ENCODE measurements at regions not wholly inside any gene's neighbourhood (a gene's known extent, or its start where the extent isn't known, plus 50 kb on each side); places are given as distances from the start of the nearest gene placed in this dataset.

DNA sequence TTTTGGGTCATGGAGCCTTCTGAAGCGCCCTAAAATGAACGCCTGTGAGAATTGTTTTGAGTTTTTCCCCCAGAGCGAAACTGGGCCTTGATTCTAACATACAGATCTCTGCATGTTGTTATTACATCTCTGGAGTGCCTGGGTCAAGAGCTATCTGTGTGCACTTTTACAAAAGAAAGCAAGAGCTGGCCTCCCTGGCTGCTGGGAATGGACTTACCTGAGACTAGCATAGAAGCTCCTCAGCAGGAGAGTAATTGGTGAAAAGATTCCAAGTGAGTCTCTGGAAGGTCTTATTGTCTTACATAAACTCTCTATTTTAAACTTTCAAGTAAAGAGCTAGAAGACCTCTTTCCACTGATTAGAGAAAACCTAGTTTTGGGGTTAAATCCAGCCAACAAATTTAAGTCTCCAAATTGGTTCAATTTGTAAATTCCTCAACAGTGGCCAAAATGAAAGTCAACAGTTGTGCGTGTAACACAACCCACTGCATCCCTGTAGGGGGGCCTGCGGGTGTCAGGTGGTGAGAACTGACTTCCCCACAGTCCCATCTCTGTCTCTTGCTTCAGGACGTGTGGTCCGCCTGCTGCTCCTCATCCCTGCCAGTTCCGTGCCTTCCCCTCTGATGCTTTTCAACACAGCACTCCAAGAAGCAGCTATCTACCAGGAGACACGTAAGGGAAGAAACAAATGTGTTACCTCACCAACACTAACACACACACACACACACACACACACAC lies 206.1 kb downstream of the SH3BP4 start:
- DNase-seq (ENCODE audit: low read depth) = no peak
- H3K4me3 ChIP-seq (ENCODE audit: low read length) = no peak overlapping the region
- TF ChIP-seq, protein P1, sequence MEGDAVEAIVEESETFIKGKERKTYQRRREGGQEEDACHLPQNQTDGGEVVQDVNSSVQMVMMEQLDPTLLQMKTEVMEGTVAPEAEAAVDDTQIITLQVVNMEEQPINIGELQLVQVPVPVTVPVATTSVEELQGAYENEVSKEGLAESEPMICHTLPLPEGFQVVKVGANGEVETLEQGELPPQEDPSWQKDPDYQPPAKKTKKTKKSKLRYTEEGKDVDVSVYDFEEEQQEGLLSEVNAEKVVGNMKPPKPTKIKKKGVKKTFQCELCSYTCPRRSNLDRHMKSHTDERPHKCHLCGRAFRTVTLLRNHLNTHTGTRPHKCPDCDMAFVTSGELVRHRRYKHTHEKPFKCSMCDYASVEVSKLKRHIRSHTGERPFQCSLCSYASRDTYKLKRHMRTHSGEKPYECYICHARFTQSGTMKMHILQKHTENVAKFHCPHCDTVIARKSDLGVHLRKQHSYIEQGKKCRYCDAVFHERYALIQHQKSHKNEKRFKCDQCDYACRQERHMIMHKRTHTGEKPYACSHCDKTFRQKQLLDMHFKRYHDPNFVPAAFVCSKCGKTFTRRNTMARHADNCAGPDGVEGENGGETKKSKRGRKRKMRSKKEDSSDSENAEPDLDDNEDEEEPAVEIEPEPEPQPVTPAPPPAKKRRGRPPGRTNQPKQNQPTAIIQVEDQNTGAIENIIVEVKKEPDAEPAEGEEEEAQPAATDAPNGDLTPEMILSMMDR (conservative IDR thresholded peaks at IDR 0.05; ENCODE audit: low read length) = no peak

DNA sequence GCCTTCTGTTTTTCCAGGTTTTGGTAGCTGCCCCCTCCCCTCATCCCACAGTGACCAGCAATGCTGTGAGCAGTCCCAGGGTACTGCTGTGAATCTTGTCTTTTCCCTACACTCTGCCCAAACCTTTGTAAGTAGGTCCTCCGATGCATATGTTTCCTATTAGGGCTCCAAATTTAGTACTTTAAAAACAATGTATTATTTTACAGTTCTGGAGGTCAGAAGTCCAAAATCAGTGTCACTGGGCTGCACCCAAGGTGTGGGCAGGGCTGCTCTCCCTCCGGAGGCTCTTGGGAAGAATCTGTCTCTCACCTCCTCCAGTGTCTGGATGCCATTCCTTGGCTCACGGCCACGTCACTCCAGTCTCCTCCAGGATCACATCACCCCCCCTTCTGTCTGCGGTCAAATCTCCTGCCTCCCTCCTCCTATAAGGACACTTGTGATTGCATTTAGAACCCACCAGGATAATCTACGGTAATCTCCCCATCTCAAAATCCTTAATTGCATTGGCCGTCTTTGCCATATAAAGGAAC lies 208.5 kb downstream of the SH3BP4 start:
- TF ChIP-seq, protein P1 (conservative IDR thresholded peaks at IDR 0.05; ENCODE audit: low read length) = no peak
- H3K4me3 ChIP-seq (ENCODE audit: low read length) = no peak overlapping the region
- DNase-seq (ENCODE audit: low read depth) = peak; percentile 54

DNA sequence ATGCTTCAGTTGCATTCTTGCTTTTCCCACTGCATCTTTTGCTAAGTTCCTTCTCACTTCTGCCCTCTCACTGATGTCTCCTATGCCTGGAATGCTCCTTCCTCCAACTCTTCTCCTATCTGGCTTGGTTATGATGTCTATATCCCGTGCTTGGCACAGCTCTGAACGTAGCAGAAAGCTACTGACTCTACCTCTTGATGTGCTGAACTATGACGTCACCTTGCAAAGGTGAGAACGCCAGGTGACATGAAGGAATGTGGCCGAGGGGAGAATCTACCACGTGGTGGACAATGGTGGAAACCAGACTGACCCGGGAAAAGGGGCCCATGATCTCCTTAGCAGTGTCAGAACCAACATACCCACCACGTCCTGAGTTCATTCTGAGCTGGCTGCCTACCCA lies 209.7 kb downstream of the SH3BP4 start:
- DNase-seq (ENCODE audit: low read depth) = no peak

DNA sequence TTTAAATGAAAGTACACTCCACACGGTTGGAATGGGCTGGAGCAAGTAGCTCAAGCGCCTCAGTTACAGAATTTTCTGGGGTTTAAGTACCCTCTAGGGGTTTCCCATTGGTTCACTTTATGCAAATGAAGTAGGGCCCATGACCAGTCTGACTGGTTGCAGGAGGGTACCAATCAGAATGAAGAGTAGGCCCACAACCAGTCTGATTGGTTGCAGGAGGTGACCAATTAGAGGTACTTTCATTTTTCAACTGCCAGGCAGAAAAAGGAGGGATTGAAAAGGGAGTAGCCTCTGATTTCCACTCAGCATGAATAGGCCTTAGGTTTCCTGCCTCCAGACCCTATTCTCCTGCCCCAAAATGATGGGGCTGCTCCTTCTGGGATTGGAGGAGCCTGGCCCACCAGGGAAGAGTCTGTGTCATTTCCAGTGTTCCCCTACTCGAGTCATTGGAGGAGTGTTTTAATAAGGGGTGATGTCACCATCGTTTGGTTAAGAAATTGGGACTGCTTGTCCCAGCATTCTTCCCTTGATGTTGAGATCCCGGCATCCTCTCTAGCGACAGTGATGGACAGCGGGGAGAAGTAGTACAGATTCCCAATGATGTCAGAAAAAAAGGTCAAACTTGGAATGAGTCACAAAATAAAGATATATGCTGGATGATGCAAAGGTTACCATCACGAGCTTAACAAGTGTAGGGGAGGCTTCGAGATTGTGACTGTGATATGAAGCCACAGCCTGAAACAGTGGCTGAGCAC lies 210.4 kb downstream of the SH3BP4 start:
- TF ChIP-seq, protein P1 (conservative IDR thresholded peaks at IDR 0.05; ENCODE audit: low read length) = no peak
- no peak overlapping the region for H3K4me3 ChIP-seq (ENCODE audit: low read length)
- no peak for DNase-seq (ENCODE audit: low read depth)

More for the DNA sequence above, 209.7 kb downstream of the SH3BP4 start:
- TF ChIP-seq, protein P1 (conservative IDR thresholded peaks at IDR 0.05; ENCODE audit: low read length) = no peak
- no peak overlapping the region for H3K4me3 ChIP-seq (ENCODE audit: low read length)

DNA sequence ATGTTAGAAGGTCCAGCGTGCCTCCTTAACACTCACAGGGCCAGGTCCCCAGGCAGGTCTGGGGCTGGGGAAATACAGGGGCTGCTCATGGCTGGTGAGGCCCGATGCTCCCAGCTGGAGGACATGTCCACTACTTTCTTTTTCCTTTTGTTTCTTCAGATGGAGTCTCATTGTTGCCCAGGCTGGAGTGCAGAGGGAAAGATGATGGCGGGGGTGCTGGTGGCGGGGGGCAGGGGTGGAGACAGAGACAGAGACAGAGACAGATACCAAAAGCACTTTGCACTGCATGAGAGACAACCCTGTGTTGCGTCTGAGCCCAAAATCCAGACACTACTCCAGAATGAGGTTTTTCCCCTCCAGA lies 211.0 kb downstream of the SH3BP4 start:
- no peak overlapping the region for H3K4me3 ChIP-seq (ENCODE audit: low read length)
- TF ChIP-seq, protein P1 (conservative IDR thresholded peaks at IDR 0.05; ENCODE audit: low read length) = no peak
- DNase-seq (ENCODE audit: low read depth) = no peak

DNA sequence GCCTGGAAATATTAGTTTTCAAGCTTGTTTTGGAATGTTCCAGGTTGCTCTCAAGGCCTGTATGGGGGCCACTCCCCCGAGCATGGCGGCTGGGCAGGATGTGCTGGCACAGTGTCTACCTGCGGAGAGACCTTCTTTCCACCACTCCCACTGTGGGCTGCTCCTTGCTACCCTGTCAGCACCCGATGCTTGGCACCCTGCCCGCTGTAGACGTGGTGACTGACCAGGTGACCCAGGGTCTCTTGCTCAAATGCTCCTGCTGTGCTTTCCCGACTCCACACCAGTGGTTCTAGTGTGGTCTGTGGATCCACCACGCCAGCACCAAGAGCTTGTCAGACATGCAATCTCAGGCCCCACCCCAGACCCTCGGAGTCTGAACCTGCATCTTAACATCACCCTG lies 213.3 kb downstream of the SH3BP4 start:
- DNase-seq (ENCODE audit: low read depth) = no peak
- H3K4me3 ChIP-seq (ENCODE audit: low read length) = no peak overlapping the region
- TF ChIP-seq, protein P1 (conservative IDR thresholded peaks at IDR 0.05; ENCODE audit: low read length) = no peak

Measured in AG10803 (cell line).